ENCODE measurements at regions not wholly inside any gene's neighbourhood (a gene's known extent, or its start where the extent isn't known, plus 50 kb on each side); places are given as distances from the start of the nearest gene placed in this dataset.

GRCh38 chr12:14307004-14307403 lies 58.5 kb upstream of the ATF7IP start:
- TF ChIP-seq CTCF (conservative IDR thresholded peaks at IDR 0.05; ENCODE audit: low read depth, low read length), result no peak
- no peak for TF ChIP-seq EZH2 (IDR thresholded peaks at IDR 0.05; ENCODE audit: borderline replicate concordance, low read depth, low read length, poor library complexity, severe bottlenecking)

Measured in A673 (cell line).